OCI-LY1 (cell line): ENCODE measurements at regions not wholly inside any gene's neighbourhood (a gene's known extent, or its start where the extent isn't known, plus 50 kb on each side); places are given as distances from the start of the nearest gene placed in this dataset.

ENCODE experiments used
- CTCF ChIP-seq: fragments of 200-600 bp; sonication (generic), shearing (Covaris generic); IDR thresholded peaks from 2 replicates; pipeline ENCODE4 v1.5.1; 2017; ENCODE audit warnings: mild to moderate bottlenecking, antibody characterized with exemption, low read length, moderate library complexity, mixed read lengths
- EZH2 ChIP-seq: fragments of 200-600 bp; sonication (generic), shearing (Covaris generic); IDR thresholded peaks from 2 replicates; pipeline ENCODE4 v1.8.0; 2017; ENCODE audit warnings: borderline replicate concordance, mixed run types, mild to moderate bottlenecking, antibody characterized with exemption, low read length, moderate library complexity, mixed read lengths

- TF ChIP-seq CTCF (no peak), EZH2 (no peak)
These were observed 117.5 kb upstream of the PCSK2 start for GRCh38 chr20:17109307-17109706.
